Trophoblast cell (in vitro differentiated cells and primary cell): ENCODE measurements at regions not wholly inside any gene's neighbourhood (a gene's known extent, or its start where the extent isn't known, plus 50 kb on each side); places are given as distances from the start of the nearest gene placed in this dataset.

ENCODE experiments used
- DNase-seq, 2 donors: peaks; one replicate each; pipeline ENCODE4 v3.0.0-alpha.2; 2016
- H2AFZ ChIP-seq: 2 replicates; pipeline ENCODE4 v1.6.1; 2013; ENCODE audit warnings: low read length, moderate library complexity, mild to moderate bottlenecking; ENCODE audit not compliant: insufficient read depth, poor library complexity
- H2AK5ac ChIP-seq: 2 replicates; pipeline ENCODE4 v1.6.1; 2013; ENCODE audit warnings: mild to moderate bottlenecking, low read length
- H2BK120ac ChIP-seq: 2 replicates; pipeline ENCODE4 v1.6.1; 2013; ENCODE audit warnings: low read length, mild to moderate bottlenecking, moderate library complexity; ENCODE audit not compliant: insufficient read depth, poor library complexity
- H2BK12ac ChIP-seq: 2 replicates; pipeline ENCODE4 v1.6.1; 2013; ENCODE audit warnings: mild to moderate bottlenecking, low read length, moderate library complexity
- H2BK5ac ChIP-seq: 2 replicates; pipeline ENCODE4 v1.6.1; 2013; ENCODE audit warnings: low read length, low read depth, moderate library complexity, mild to moderate bottlenecking; ENCODE audit not compliant: poor library complexity
- H3K14ac ChIP-seq: 2 replicates; pipeline ENCODE4 v1.6.1; 2013; ENCODE audit warnings: mild to moderate bottlenecking, low read length
- H3K18ac ChIP-seq: 2 replicates; pipeline ENCODE4 v1.6.1; 2013; ENCODE audit warnings: mild to moderate bottlenecking, low read length
- H3K23ac ChIP-seq: 2 replicates; pipeline ENCODE4 v1.6.1; 2013; ENCODE audit warnings: low read length
- H3K27ac ChIP-seq: 2 replicates; pipeline ENCODE4 v1.5.1; 2013; ENCODE audit warnings: low read depth, mild to moderate bottlenecking, inconsistent platforms, low read length, moderate library complexity
- H3K27me3 ChIP-seq: 2 replicates; pipeline ENCODE4 v1.6.1; 2013; ENCODE audit warnings: inconsistent platforms, mild to moderate bottlenecking, low read length, moderate library complexity; ENCODE audit not compliant: insufficient read depth
- H3K36me3 ChIP-seq, 2 experiments: 1 replicate in 1 of 2; 2 replicates in 1 of 2; pipeline ENCODE4 v1.6.1; 2013; ENCODE audit warnings: low read length in 2 of 2, mild to moderate bottlenecking in 2 of 2, moderate library complexity in 1 of 2; ENCODE audit not compliant: insufficient read depth in 2 of 2, control insufficient read depth in 1 of 2
- H3K4ac ChIP-seq: 2 replicates; pipeline ENCODE4 v1.6.1; 2013; ENCODE audit warnings: low read depth, mild to moderate bottlenecking, low read length, moderate library complexity
- H3K4me1 ChIP-seq, 2 experiments: 1 replicate in 1 of 2; 2 replicates in 1 of 2; pipeline ENCODE4 v1.6.1; 2013; ENCODE audit warnings: low read length in 2 of 2, mild to moderate bottlenecking in 2 of 2, moderate library complexity in 1 of 2; ENCODE audit not compliant: insufficient read depth in 2 of 2, control insufficient read depth in 1 of 2
- H3K4me2 ChIP-seq: 2 replicates; pipeline ENCODE4 v1.6.1; 2013; ENCODE audit warnings: inconsistent platforms, mild to moderate bottlenecking, low read length, moderate library complexity
- H3K4me3 ChIP-seq: 2 replicates; pipeline ENCODE4 v1.5.1; 2013; ENCODE audit warnings: mild to moderate bottlenecking, low read depth, low read length, inconsistent platforms
- H3K79me1 ChIP-seq: one replicate; pipeline ENCODE4 v1.6.1; 2013; ENCODE audit warnings: low read length
- H3K79me2 ChIP-seq: 2 replicates; pipeline ENCODE4 v1.6.1; 2013; ENCODE audit warnings: low read length, mild to moderate bottlenecking; ENCODE audit not compliant: control insufficient read depth, insufficient read depth, poor library complexity
- H3K9ac ChIP-seq: 2 replicates; pipeline ENCODE4 v1.6.1; 2013; ENCODE audit warnings: mild to moderate bottlenecking, low read length
- H3K9me3 ChIP-seq: 2 replicates; pipeline ENCODE4 v1.6.1; 2013; ENCODE audit warnings: low read depth, mild to moderate bottlenecking, control low read depth, inconsistent platforms, low read length; ENCODE audit not compliant: insufficient read depth
- H4K12ac ChIP-seq: 2 replicates; pipeline ENCODE4 v1.6.1; 2013; ENCODE audit warnings: low read depth, mild to moderate bottlenecking, low read length, moderate library complexity
- H4K8ac ChIP-seq: 2 replicates; pipeline ENCODE4 v1.6.1; 2013; ENCODE audit warnings: low read depth, mild to moderate bottlenecking, low read length, moderate library complexity
- H4K91ac ChIP-seq: one replicate; pipeline ENCODE4 v1.6.1; 2013; ENCODE audit warnings: low read depth, mild to moderate bottlenecking, low read length, moderate library complexity
- WGBS: extraction: QIAGEN DNeasy Blood & Tissue Kit; methylation state at CpG from one replicate; pipeline ENCODE4 v1.1.7; 2013; ENCODE audit warnings: missing lambda C conversion rate; ENCODE audit not compliant: insufficient read length, insufficient coverage; ENCODE audit errors: extremely low coverage; 5-methylcytosine and 5-hydroxymethylcytosine counted together

- no peaks in the 10 kb centered on the region for H3K79me2 ChIP-seq
- H3K9me3 ChIP-seq = no peaks in the 10 kb centered on the region
- peaks cover 0 to 4% of the 10 kb centered on the region in 2 experiments for H3K4me1 ChIP-seq
- no peaks in the 10 kb centered on the region for H3K36me3 ChIP-seq
- H3K27me3 ChIP-seq = no peaks in the 10 kb centered on the region
- no peak overlapping the region for H2BK5ac ChIP-seq
- H3K27ac ChIP-seq = no peak overlapping the region
- H3K18ac ChIP-seq = no peak overlapping the region
- no peak overlapping the region for H4K12ac ChIP-seq
- H2AFZ ChIP-seq = no peak overlapping the region
- no peak overlapping the region for H2BK120ac ChIP-seq
- no peak overlapping the region for H3K9ac ChIP-seq
- no peak overlapping the region for H3K14ac ChIP-seq
- H2AK5ac ChIP-seq = no peak overlapping the region
- H3K4me2 ChIP-seq = no peak overlapping the region
- H4K8ac ChIP-seq = no peak overlapping the region
- DNase-seq = no peak
- H3K4me3 ChIP-seq = no peak overlapping the region
- no peak overlapping the region for H4K91ac ChIP-seq
- H3K79me1 ChIP-seq = no peaks in the 10 kb centered on the region
- H2BK12ac ChIP-seq = no peak overlapping the region
- no peak overlapping the region for H3K23ac ChIP-seq
- no peak overlapping the region for H3K4ac ChIP-seq
- WGBS = no CpG with 5 or more reads among the region's 4 CpGs
Observed at GRCh38 chr4:53863736-53864365, 200.6 kb downstream of the CHIC2 start.

GRCh38 chr4:53863158-53863557 lies 201.2 kb downstream of the CHIC2 start:
- Histone ChIP-seq H2AK5ac (no peak overlapping the region), H4K91ac (no peak overlapping the region), H3K4me1 (peaks cover 0 to 4% of the 10 kb centered on the region in 2 experiments), H3K27ac (no peak overlapping the region), H3K36me3 (no peaks in the 10 kb centered on the region), H3K9ac (no peak overlapping the region), H2AFZ (no peak overlapping the region), H2BK12ac (no peak overlapping the region), H3K79me2 (no peaks in the 10 kb centered on the region), H4K8ac (no peak overlapping the region), H3K14ac (no peak overlapping the region), H3K9me3 (no peaks in the 10 kb centered on the region), H3K4me2 (no peak overlapping the region), H3K27me3 (no peaks in the 10 kb centered on the region), H3K79me1 (no peaks in the 10 kb centered on the region), H3K23ac (no peak overlapping the region), H2BK120ac (no peak overlapping the region), H2BK5ac (no peak overlapping the region), H3K4me3 (no peak overlapping the region), H3K4ac (no peak overlapping the region), H3K18ac (no peak overlapping the region), H4K12ac (no peak overlapping the region)
- no peak for DNase-seq
- no CpG with 5 or more reads among the region's 3 CpGs for WGBS

- Histone ChIP-seq H3K36me3 (no peaks in the 10 kb centered on the region), H3K4ac (no peak overlapping the region), H3K27me3 (no peaks in the 10 kb centered on the region), H3K4me3 (no peak overlapping the region), H3K9me3 (no peaks in the 10 kb centered on the region), H2AK5ac (no peak overlapping the region), H2BK120ac (no peak overlapping the region), H3K79me2 (no peaks in the 10 kb centered on the region), H3K4me2 (no peak overlapping the region), H3K4me1 (peaks cover 0 to 4% of the 10 kb centered on the region in 2 experiments), H3K18ac (no peak overlapping the region), H4K91ac (no peak overlapping the region), H2BK5ac (no peak overlapping the region), H4K8ac (no peak overlapping the region), H3K79me1 (no peaks in the 10 kb centered on the region), H3K14ac (no peak overlapping the region), H2BK12ac (no peak overlapping the region), H4K12ac (no peak overlapping the region), H3K9ac (no peak overlapping the region), H3K27ac (no peak overlapping the region), H3K23ac (no peak overlapping the region), H2AFZ (no peak overlapping the region)
- WGBS = no CpG with 5 or more reads among the region's 4 CpGs
- DNase-seq = no peak
Observed at GRCh38 chr4:53861856-53862610, 202.4 kb downstream of the CHIC2 start.

GRCh38 chr4:53859305-53859704 lies 205.1 kb downstream of the CHIC2 start:
- H2BK120ac ChIP-seq = no peak overlapping the region
- H2BK12ac ChIP-seq = no peak overlapping the region
- H3K4me2 ChIP-seq = no peak overlapping the region
- no peaks in the 10 kb centered on the region for H3K79me1 ChIP-seq
- no peak overlapping the region for H3K23ac ChIP-seq
- DNase-seq = no peak
- H4K12ac ChIP-seq = no peak overlapping the region
- H3K14ac ChIP-seq = no peak overlapping the region
- H2BK5ac ChIP-seq = no peak overlapping the region
- no peaks in the 10 kb centered on the region for H3K27me3 ChIP-seq
- no peak overlapping the region for H2AFZ ChIP-seq
- H3K4me1 ChIP-seq = peaks cover 0 to 4% of the 10 kb centered on the region in 2 experiments
- no peak overlapping the region for H3K4ac ChIP-seq
- H3K9me3 ChIP-seq = no peaks in the 10 kb centered on the region
- no peak overlapping the region for H3K18ac ChIP-seq
- H4K91ac ChIP-seq = no peak overlapping the region
- H3K79me2 ChIP-seq = no peaks in the 10 kb centered on the region
- no peak overlapping the region for H3K27ac ChIP-seq
- H4K8ac ChIP-seq = no peak overlapping the region
- no peak overlapping the region for H2AK5ac ChIP-seq
- no peaks in the 10 kb centered on the region for H3K36me3 ChIP-seq
- no peak overlapping the region for H3K4me3 ChIP-seq
- no peak overlapping the region for H3K9ac ChIP-seq
